ENCODE measurements at regions not wholly inside any gene's neighbourhood (a gene's known extent, or its start where the extent isn't known, plus 50 kb on each side); places are given as distances from the start of the nearest gene placed in this dataset.

GRCh38 chr13:59587030-59587429 lies 576.7 kb downstream of the DIAPH3 start:
- Histone ChIP-seq H2AFZ (ENCODE audit: low read length) (no peak overlapping the region), H3K4me3 (replicated peaks in 1 of 3; ENCODE audit: insufficient read depth in 1 of 3, low read depth in 2 of 3, low read length in 3 of 3) (no peak overlapping the region), H4K20me1 (ENCODE audit: insufficient read depth, low read length) (no peaks in the 10 kb centered on the region), H3K27ac (ENCODE audit: extremely low read length, insufficient read depth, low read length) (no peak overlapping the region), H3K4me2 (ENCODE audit: low read depth, low read length) (no peak overlapping the region), H3K9me3 (ENCODE audit: low read length) (no peaks in the 10 kb centered on the region), H3K27me3 (ENCODE audit: control insufficient read depth in 1 of 2, insufficient read depth in 2 of 2, low read length in 2 of 2) (no peaks in the 10 kb centered on the region), H3K79me2 (ENCODE audit: insufficient read depth, low read length) (no peaks in the 10 kb centered on the region), H3K36me3 (replicated peaks in 1 of 2; ENCODE audit: control insufficient read depth in 1 of 2, insufficient read depth in 2 of 2, low read length in 2 of 2) (no peaks in the 10 kb centered on the region), H3K4me1 (ENCODE audit: insufficient read depth, low read length) (no peaks in the 10 kb centered on the region), H3K9ac (ENCODE audit: insufficient read depth, low read depth, low read length) (no peak overlapping the region)
- FAIRE-seq (no peak), DNase-seq (ENCODE audit: low spot score) (no peak), ATAC-seq (no peak)
- ChIA-PET CTCF (ENCODE audit: low intra/inter-chr PET ratio, low total read pairs) (no interaction called here), POLR2A (no interaction called here)
- BruUV-seq (replicated peaks): no TSS peak
- intact Hi-C loops (cut with micrococcal nuclease; ENCODE audit: unreplicated experiment): no loop called here
- no peak for TF ChIP-seq SRSF1 (optimal IDR thresholded peaks at IDR 0.05; ENCODE audit: low read depth, low read length)
- TF ChIP-seq POGZ (CRISPR knock-in tag; IDR thresholded peaks at IDR 0.05): no peak
- TF ChIP-seq CHCHD3 (CRISPR knock-in tag; IDR thresholded peaks at IDR 0.05): no peak
- in situ Hi-C loops (cut with HindIII; ENCODE audit: extremely low pct_ligation_motif_present, low pct_unique_long_range_greater_than_20kb): no loop called here
- 55% methylated on average over 3 of the region's 3 CpGs for WGBS (ENCODE audit: low lambda C conversion rate)

- H3K4me1 ChIP-seq (ENCODE audit: insufficient read depth, low read length): no peaks in the 10 kb centered on the region
- ChIA-PET CTCF (ENCODE audit: low intra/inter-chr PET ratio, low total read pairs) (no interaction called here), POLR2A (no interaction called here)
- H4K20me1 ChIP-seq (ENCODE audit: insufficient read depth, low read length): no peaks in the 10 kb centered on the region
- H3K27me3 ChIP-seq (ENCODE audit: control insufficient read depth in 1 of 2, insufficient read depth in 2 of 2, low read length in 2 of 2): no peaks in the 10 kb centered on the region
- no peaks in the 10 kb centered on the region for H3K9me3 ChIP-seq (ENCODE audit: low read length)
- WGBS (ENCODE audit: low lambda C conversion rate): 0% methylated on average over 1 of the region's 1 CpG
- BruUV-seq (replicated peaks): no TSS peak
- in situ Hi-C loops (cut with HindIII; ENCODE audit: extremely low pct_ligation_motif_present, low pct_unique_long_range_greater_than_20kb) (no loop called here), intact Hi-C loops (cut with micrococcal nuclease; ENCODE audit: unreplicated experiment) (no loop called here)
- TF ChIP-seq CEBPB (IDR thresholded peaks at IDR 0.05; ENCODE audit: borderline replicate concordance, low read depth, low read length) (0 out of 2 replicates have a peak, but pooled peaks have one; percentile 8), MLX (CRISPR knock-in tag; IDR thresholded peaks at IDR 0.05) (no peak), STAG1 (CRISPR knock-in tag; IDR thresholded peaks at IDR 0.05) (no peak), ZNF276 (CRISPR knock-in tag; IDR thresholded peaks at IDR 0.05; ENCODE audit: low read depth) (no peak), ZSCAN22 (CRISPR knock-in tag; IDR thresholded peaks at IDR 0.05) (no peak), RBM22 (optimal IDR thresholded peaks at IDR 0.05; ENCODE audit: low read length) (no peak), HDAC2 (CRISPR knock-in tag; IDR thresholded peaks at IDR 0.05) (no peak), U2AF2 (IDR thresholded peaks at IDR 0.05; ENCODE audit: low read depth, low read length) (no peak), ZNF878 (CRISPR knock-in tag; IDR thresholded peaks at IDR 0.05) (no peak), SNAPC2 (CRISPR knock-in tag; IDR thresholded peaks at IDR 0.05) (no peak), ATF7 (IDR thresholded peaks at IDR 0.05) (peak; percentile 13; the same call in 1 of the 2 replicates), ATF7 (CRISPR knock-in tag; IDR thresholded peaks at IDR 0.05) (no peak)
- no peak overlapping the region for H3K27ac ChIP-seq (ENCODE audit: extremely low read length, insufficient read depth, low read length)
- DNase-seq (ENCODE audit: low spot score) (no peak), FAIRE-seq (no peak), ATAC-seq (no peak)
- no peak overlapping the region for H3K4me2 ChIP-seq (ENCODE audit: low read depth, low read length)
- H3K9ac ChIP-seq (ENCODE audit: insufficient read depth, low read depth, low read length): no peak overlapping the region
- no peaks in the 10 kb centered on the region for H3K79me2 ChIP-seq (ENCODE audit: insufficient read depth, low read length)
- no peak overlapping the region for H2AFZ ChIP-seq (ENCODE audit: low read length)
- H3K36me3 ChIP-seq (replicated peaks in 1 of 2; ENCODE audit: control insufficient read depth in 1 of 2, insufficient read depth in 2 of 2, low read length in 2 of 2): no peaks in the 10 kb centered on the region
- H3K4me3 ChIP-seq (replicated peaks in 1 of 3; ENCODE audit: insufficient read depth in 1 of 3, low read depth in 2 of 3, low read length in 3 of 3): no peak overlapping the region
Observed at GRCh38 chr13:59587971-59588716, 575.6 kb downstream of the DIAPH3 start.

Data from HepG2 (cell line).